IMR-90 (cell line): ENCODE measurements at regions not wholly inside any gene's neighbourhood (a gene's known extent, or its start where the extent isn't known, plus 50 kb on each side); places are given as distances from the start of the nearest gene placed in this dataset.

Experiments used
- BHLHE40 ChIP-seq: fragments of 150-350 bp; IDR thresholded peaks from 2 replicates; pipeline ENCODE4 v1.6.1; 2016; ENCODE audit warnings: mild to moderate bottlenecking, low read depth, low read length
- CEBPB ChIP-seq: IDR thresholded peaks from 2 replicates; pipeline ENCODE4 v1.6.1; 2012; ENCODE audit warnings: low read depth, low read length, improper control_type of control experiment
- CHD1 ChIP-seq: IDR thresholded peaks from 2 replicates; pipeline ENCODE4 v1.6.1; 2012; ENCODE audit warnings: low read depth, low read length, improper control_type of control experiment
- FOS ChIP-seq: fragments of 150-350 bp; IDR thresholded peaks from 2 replicates; pipeline ENCODE4 v1.6.1; 2016; ENCODE audit warnings: low read depth, low read length
- MAFK ChIP-seq: IDR thresholded peaks from 2 replicates; pipeline ENCODE4 v1.6.1; 2012; ENCODE audit warnings: low read depth, low read length, improper control_type of control experiment
- MAZ ChIP-seq: IDR thresholded peaks from 2 replicates; pipeline ENCODE4 v1.6.1; 2012; ENCODE audit warnings: low read depth, mild to moderate bottlenecking, low read length, improper control_type of control experiment, moderate library complexity, borderline replicate concordance
- MXI1 ChIP-seq: IDR thresholded peaks from 2 replicates; pipeline ENCODE4 v1.6.1; 2012; ENCODE audit warnings: low read depth, mild to moderate bottlenecking, low read length, moderate library complexity, borderline replicate concordance
- NFE2L2 ChIP-seq: fragments of 150-350 bp; IDR thresholded peaks from 2 replicates; pipeline ENCODE4 v1.6.1; 2016; ENCODE audit warnings: low read depth, mild to moderate bottlenecking, low read length
- POLR2A ChIP-seq: IDR thresholded peaks from 2 replicates; pipeline ENCODE4 v1.6.1; 2012; ENCODE audit warnings: mild to moderate bottlenecking, low read depth, low read length
- RAD21 ChIP-seq: IDR thresholded peaks from 2 replicates; pipeline ENCODE4 v1.6.1; 2012; ENCODE audit warnings: low read length, improper control_type of control experiment
- USF2 ChIP-seq: fragments of 150-350 bp; IDR thresholded peaks from 2 replicates; pipeline ENCODE4 v1.6.1; 2017; ENCODE audit warnings: mild to moderate bottlenecking, antibody characterized with exemption, low read length, low read depth
- TF ChIP-seq, protein P1 (sequence below): conservative IDR thresholded peaks from 2 replicates; pipeline ENCODE4 v1.5.1; 2012; ENCODE audit warnings: mild to moderate bottlenecking, low read depth, low read length, improper control_type of control experiment

GRCh38 chr18:60311676-60312360, 60.8 kb downstream of the MC4R start:
- no peak for TF ChIP-seq POLR2A
- TF ChIP-seq, protein P1, sequence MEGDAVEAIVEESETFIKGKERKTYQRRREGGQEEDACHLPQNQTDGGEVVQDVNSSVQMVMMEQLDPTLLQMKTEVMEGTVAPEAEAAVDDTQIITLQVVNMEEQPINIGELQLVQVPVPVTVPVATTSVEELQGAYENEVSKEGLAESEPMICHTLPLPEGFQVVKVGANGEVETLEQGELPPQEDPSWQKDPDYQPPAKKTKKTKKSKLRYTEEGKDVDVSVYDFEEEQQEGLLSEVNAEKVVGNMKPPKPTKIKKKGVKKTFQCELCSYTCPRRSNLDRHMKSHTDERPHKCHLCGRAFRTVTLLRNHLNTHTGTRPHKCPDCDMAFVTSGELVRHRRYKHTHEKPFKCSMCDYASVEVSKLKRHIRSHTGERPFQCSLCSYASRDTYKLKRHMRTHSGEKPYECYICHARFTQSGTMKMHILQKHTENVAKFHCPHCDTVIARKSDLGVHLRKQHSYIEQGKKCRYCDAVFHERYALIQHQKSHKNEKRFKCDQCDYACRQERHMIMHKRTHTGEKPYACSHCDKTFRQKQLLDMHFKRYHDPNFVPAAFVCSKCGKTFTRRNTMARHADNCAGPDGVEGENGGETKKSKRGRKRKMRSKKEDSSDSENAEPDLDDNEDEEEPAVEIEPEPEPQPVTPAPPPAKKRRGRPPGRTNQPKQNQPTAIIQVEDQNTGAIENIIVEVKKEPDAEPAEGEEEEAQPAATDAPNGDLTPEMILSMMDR = no peak
- no peak for TF ChIP-seq CHD1
- no peak for TF ChIP-seq FOS
- TF ChIP-seq USF2 = no peak
- TF ChIP-seq CEBPB = no peak
- TF ChIP-seq BHLHE40 = no peak
- no peak for TF ChIP-seq MAZ
- no peak for TF ChIP-seq MXI1
- TF ChIP-seq RAD21 = no peak
- no peak for TF ChIP-seq MAFK
- no peak for TF ChIP-seq NFE2L2
